Brain microvascular endothelial cell (primary cell): ENCODE measurements at regions not wholly inside any gene's neighbourhood (a gene's known extent, or its start where the extent isn't known, plus 50 kb on each side); places are given as distances from the start of the nearest gene placed in this dataset.

Source experiments
- DNase-seq: peaks from one replicate; pipeline ENCODE4 v3.0.0-alpha.2; 2020
- H3K27ac ChIP-seq: fragments of 250-450 bp; sonication (Bioruptor Pico); 2 replicates; pipeline ENCODE4 v1.5.1; 2020; ENCODE audit warnings: mild to moderate bottlenecking, moderate library complexity
- H3K27me3 ChIP-seq: fragments of 250-450 bp; sonication (Bioruptor Pico); replicated peaks from 2 replicates; pipeline ENCODE4 v1.5.1; 2020; ENCODE audit warnings: mild to moderate bottlenecking
- H3K36me3 ChIP-seq: fragments of 250-450 bp; sonication (Bioruptor Pico); replicated peaks from 2 replicates; pipeline ENCODE4 v1.5.1; 2020; ENCODE audit warnings: mild to moderate bottlenecking
- H3K4me3 ChIP-seq: 2 replicates; pipeline ENCODE4 v1.5.1; 2011; ENCODE audit warnings: low read depth, mild to moderate bottlenecking, control low read depth, low read length, moderate library complexity
- CTCF ChIP-seq: IDR thresholded peaks from 2 replicates; pipeline ENCODE4 v1.5.1; 2011; ENCODE audit warnings: low read depth, mild to moderate bottlenecking, moderate library complexity, low read length, control low read depth, inconsistent platforms; ENCODE audit errors: missing control alignments
- in situ Hi-C: cut with HindIII; loops from 2 replicates; pipeline ENCODE4 v1.10.0; 2017; ENCODE audit warnings: low sequenced_read_pairs, low pct_ligation_motif_present

DNA sequence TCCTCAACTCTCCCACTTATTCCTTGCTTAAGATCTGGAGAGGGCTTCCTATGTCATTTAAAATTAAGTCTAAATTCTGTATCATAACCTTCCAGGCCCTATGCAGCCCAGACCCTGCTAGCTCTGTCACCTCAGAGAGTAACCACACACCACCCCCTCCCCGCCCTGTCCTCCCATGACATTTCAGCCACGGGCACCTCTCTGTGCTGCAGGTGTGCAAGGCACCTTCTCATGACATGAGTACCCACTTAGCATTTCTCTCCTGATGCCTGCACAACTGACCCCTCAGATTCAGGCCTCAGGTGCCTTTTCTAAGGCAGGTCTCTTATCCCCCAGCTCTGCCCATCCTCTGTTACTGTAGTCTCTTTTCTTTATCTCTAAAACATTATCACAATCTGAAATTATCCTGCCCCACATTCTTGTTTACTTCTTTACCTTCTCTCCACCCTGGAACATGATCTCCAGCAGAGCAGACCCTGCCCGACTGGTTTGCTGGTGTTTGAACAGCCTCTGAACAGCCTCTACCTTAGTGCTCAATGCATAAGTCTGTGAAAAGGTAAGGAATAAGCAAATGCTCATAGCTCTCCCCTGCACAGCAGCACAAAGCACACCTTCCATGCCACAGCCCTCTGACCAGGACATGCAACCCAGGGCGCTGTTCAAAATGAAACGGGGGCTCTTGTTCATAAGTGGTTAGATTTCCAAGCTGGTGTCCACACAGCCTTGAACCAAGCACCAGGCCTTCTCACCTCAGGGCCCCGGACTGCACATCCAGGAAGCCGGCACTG lies 196.1 kb upstream of the B3GAT1 start:
- Histone ChIP-seq H3K27me3 (no peaks in the 10 kb centered on the region), H3K4me3 (no peak overlapping the region), H3K27ac (no peak overlapping the region), H3K36me3 (no peaks in the 10 kb centered on the region)
- no peak for DNase-seq
- in situ Hi-C loops, result no loop called here
- TF ChIP-seq CTCF, result no peak

DNA sequence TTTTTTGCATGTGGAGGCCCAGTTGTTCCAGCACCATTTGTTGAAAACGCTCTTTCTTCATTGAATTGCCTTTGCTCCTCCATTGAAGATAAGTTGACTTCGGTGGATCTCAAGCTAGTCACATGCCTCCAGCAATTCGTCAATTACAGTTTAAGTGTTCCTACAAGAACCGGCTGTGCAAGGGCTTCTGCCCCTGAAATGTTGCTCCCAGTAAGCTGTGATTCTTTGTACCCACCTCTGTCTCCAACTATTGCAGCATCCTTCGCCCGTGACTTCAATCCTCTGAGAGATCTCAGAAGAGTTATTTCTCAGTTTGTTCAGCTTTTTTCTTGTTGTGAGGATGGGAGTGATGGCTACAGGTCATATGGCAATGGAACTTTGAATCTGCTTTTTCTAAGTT lies 194.2 kb upstream of the B3GAT1 start:
- no peak overlapping the region for H3K4me3 ChIP-seq
- in situ Hi-C loops, result no loop called here
- DNase-seq, result no peak

GRCh38 chr11:134604886-134605285 lies 192.8 kb upstream of the B3GAT1 start:
- DNase-seq, result no peak
- no peaks in the 10 kb centered on the region for H3K36me3 ChIP-seq
- H3K27ac ChIP-seq, result no peak overlapping the region
- in situ Hi-C loops, result no loop called here
- H3K27me3 ChIP-seq, result no peaks in the 10 kb centered on the region
- no peak overlapping the region for H3K4me3 ChIP-seq
- TF ChIP-seq CTCF, result no peak

More for the DNA sequence above, 194.2 kb upstream of the B3GAT1 start:
- Histone ChIP-seq H3K27me3 (no peaks in the 10 kb centered on the region), H3K36me3 (no peaks in the 10 kb centered on the region), H3K27ac (no peak overlapping the region)
- no peak for TF ChIP-seq CTCF

GRCh38 chr11:134599299-134599771 lies 187.3 kb upstream of the B3GAT1 start:
- Histone ChIP-seq H3K36me3 (no peaks in the 10 kb centered on the region), H3K27me3 (no peaks in the 10 kb centered on the region), H3K27ac (no peak overlapping the region), H3K4me3 (no peak overlapping the region)
- in situ Hi-C loops, result no loop called here
- no peak for DNase-seq
- no peak for TF ChIP-seq CTCF

DNA sequence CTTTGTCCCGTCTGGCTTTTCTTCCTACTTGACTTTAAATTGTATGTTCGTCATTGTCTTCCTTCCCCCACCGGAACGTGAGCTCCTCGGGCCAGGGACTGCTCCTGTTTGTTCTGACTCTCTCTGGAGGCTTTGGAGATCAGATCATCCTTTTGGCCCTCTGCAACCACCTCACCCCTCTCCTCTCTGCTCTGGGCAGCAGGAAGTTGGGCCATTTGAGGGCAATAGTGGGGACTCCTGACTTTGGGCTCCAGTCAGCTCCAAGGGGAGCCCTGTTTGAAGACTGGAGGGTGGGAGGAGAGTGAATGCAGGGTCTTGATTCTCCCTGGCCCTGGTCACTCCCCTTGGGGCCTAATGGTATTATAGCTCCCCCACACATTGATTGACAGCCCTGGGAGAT lies 186.3 kb upstream of the B3GAT1 start:
- TF ChIP-seq CTCF, result no peak
- Histone ChIP-seq H3K27ac (no peak overlapping the region), H3K36me3 (no peaks in the 10 kb centered on the region), H3K27me3 (no peaks in the 10 kb centered on the region), H3K4me3 (no peak overlapping the region)
- in situ Hi-C loops, result no loop called here
- DNase-seq, result no peak

- DNase-seq, result no peak
- H3K36me3 ChIP-seq, result no peaks in the 10 kb centered on the region
- no peaks in the 10 kb centered on the region for H3K27me3 ChIP-seq
- TF ChIP-seq CTCF, result no peak
- no peak overlapping the region for H3K4me3 ChIP-seq
- H3K27ac ChIP-seq, result no peak overlapping the region
- in situ Hi-C loops, result no loop called here
Observed at GRCh38 chr11:134597452-134597851, 185.4 kb upstream of the B3GAT1 start.
